ENCODE measurements at regions not wholly inside any gene's neighbourhood (a gene's known extent, or its start where the extent isn't known, plus 50 kb on each side); places are given as distances from the start of the nearest gene placed in this dataset.

- H3K4me3 ChIP-seq (ENCODE audit: low read depth, low read length) = no peak overlapping the region
- TF ChIP-seq CTCF (IDR thresholded peaks at IDR 0.05; ENCODE audit: low read depth, low read length) = no peak
These were observed 149.8 kb downstream of the OSR1 start for GRCh38 chr2:19208479-19209199.

GRCh38 chr2:19207452-19207851, 151.0 kb downstream of the OSR1 start:
- TF ChIP-seq CTCF (IDR thresholded peaks at IDR 0.05; ENCODE audit: low read depth, low read length) = no peak

GRCh38 chr2:19205983-19206533, 152.4 kb downstream of the OSR1 start:
- TF ChIP-seq CTCF (IDR thresholded peaks at IDR 0.05; ENCODE audit: low read depth, low read length) = no peak
- no peak overlapping the region for H3K4me3 ChIP-seq (ENCODE audit: low read depth, low read length)

More at GRCh38 chr2:19207452-19207851, 151.0 kb downstream of the OSR1 start:
- H3K4me3 ChIP-seq (ENCODE audit: low read depth, low read length) = no peak overlapping the region

- TF ChIP-seq CTCF (IDR thresholded peaks at IDR 0.05; ENCODE audit: low read depth, low read length) = no peak
- H3K4me3 ChIP-seq (ENCODE audit: low read depth, low read length) = no peak overlapping the region
These were observed 154.6 kb downstream of the OSR1 start for GRCh38 chr2:19203866-19204265.

- TF ChIP-seq CTCF (IDR thresholded peaks at IDR 0.05; ENCODE audit: low read depth, low read length) = no peak
- no peak overlapping the region for H3K4me3 ChIP-seq (ENCODE audit: low read depth, low read length)
These were observed 156.4 kb downstream of the OSR1 start for GRCh38 chr2:19201911-19202462.

- no peak for TF ChIP-seq CTCF (IDR thresholded peaks at IDR 0.05; ENCODE audit: low read depth, low read length)
- no peak overlapping the region for H3K4me3 ChIP-seq (ENCODE audit: low read depth, low read length)
These were observed 160.0 kb downstream of the OSR1 start for GRCh38 chr2:19198381-19198780.

- H3K4me3 ChIP-seq (ENCODE audit: low read depth, low read length) = no peak overlapping the region
- TF ChIP-seq CTCF (IDR thresholded peaks at IDR 0.05; ENCODE audit: low read depth, low read length) = no peak
These were observed 162.8 kb downstream of the OSR1 start for GRCh38 chr2:19195661-19196060.
